Stimulated activated CD8-positive, alpha-beta memory T cell treated with anti-CD3 and anti-CD28 coated beads, Interleukin-15, amount 100 ng/mL, for 48 hours (primary cell): ENCODE measurements at regions not wholly inside any gene's neighbourhood (a gene's known extent, or its start where the extent isn't known, plus 50 kb on each side); places are given as distances from the start of the nearest gene placed in this dataset.

Source experiments
- DNase-seq, 2 donors: peaks; one replicate each; pipeline ENCODE4 v3.0.0-alpha.2; 2020; ENCODE audit warnings: low read depth in 2 of 2

- DNase-seq = no peak
Measured at GRCh38 chr6:141164042-141164743, 968.5 kb upstream of the GJE1 start.

DNA sequence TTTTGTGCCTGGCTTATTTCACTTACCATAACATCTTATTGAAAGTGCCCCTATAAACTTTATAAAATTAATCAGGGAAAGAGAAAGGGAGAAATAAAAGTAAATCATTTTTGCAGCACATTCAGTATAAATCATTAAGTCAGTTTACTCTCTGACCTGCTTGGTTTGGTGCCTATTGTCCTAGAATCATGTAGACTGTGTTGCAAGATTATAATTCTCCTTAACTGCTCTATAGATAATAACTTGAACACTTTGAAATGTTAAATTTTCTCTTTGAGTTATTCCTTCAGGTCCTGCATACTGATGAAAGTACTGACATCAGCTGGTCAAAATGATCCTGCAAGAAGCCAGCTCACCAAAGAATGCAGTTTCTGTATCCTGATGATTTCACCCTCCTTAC is 969.6 kb upstream of the GJE1 start:
- no peak for DNase-seq

- no peak for DNase-seq
Measured at GRCh38 chr6:141158740-141159139, 974.0 kb upstream of the GJE1 start.

GRCh38 chr6:141153563-141153962 is 979.2 kb upstream of the GJE1 start:
- DNase-seq = no peak

GRCh38 chr6:141152951-141153350 is 979.8 kb upstream of the GJE1 start:
- no peak for DNase-seq

- DNase-seq = no peak
Measured at GRCh38 chr6:141151710-141152417, 980.9 kb upstream of the GJE1 start.

DNA sequence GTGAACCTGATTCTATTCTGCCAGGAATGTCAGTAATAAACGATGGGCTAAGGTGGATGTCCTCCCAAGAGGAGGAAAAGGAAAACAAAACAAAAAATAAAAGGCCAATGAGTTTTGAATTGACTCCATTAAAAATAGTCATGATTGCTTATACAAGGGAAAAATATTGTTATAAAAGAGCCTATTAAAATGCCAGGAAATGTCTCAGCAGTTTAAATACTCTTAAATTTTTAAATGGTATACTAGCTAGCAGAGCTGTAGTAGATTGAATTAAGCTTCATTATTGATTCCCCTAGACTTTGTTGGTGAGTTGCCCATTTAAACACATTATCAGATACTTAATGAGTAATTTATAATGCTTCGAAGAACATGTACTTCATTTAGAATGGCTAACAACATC is 990.9 kb upstream of the GJE1 start:
- no peak for DNase-seq

DNA sequence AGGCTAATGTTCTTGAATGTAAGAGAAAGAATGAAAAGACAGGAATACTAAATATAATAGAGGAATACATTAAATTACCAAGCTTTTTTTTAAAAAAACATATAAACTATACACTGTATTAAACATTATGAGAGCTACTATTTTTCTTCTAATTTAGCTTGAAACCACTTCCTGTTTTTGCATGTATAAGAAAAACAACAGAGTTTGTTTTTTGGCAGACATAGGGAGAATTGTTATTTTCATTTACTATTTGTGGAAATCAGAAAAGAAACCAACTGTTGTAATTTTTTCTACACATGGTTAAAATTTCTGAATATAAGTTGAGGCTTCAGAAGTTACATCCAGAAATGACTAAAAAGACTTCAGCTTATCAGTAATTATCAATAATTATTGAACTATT is 991.8 kb upstream of the GJE1 start:
- DNase-seq = no peak

DNA sequence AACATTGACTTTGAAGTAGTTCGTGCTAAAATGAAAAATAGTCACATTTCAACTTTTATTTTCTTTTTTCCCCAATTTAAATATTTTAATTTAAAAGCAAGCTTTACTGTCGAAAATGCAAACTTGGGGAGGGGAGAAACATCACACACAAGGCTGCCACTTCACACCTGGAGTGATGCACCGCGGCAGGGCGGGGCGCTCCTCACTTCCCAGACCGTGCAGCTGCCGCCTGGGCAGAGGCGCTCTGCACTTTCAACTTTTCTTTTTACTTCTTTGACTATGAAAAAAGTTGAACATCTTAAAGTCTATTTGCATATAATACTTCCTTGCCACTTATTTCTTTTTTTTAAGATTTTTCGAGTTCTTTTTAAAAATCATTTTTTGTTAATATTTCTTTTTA is 993.3 kb upstream of the GJE1 start:
- DNase-seq = no peak

GRCh38 chr6:141134723-141135122 is 998.0 kb upstream of the GJE1 start:
- no peak for DNase-seq

- DNase-seq = no peak
Measured at GRCh38 chr6:141133836-141134235, 998.9 kb upstream of the GJE1 start.

GRCh38 chr6:141133346-141133745 is 999.4 kb upstream of the GJE1 start:
- no peak for DNase-seq

- no peak for DNase-seq
Measured at GRCh38 chr6:141131616-141132015, 1001.1 kb upstream of the GJE1 start.

DNA sequence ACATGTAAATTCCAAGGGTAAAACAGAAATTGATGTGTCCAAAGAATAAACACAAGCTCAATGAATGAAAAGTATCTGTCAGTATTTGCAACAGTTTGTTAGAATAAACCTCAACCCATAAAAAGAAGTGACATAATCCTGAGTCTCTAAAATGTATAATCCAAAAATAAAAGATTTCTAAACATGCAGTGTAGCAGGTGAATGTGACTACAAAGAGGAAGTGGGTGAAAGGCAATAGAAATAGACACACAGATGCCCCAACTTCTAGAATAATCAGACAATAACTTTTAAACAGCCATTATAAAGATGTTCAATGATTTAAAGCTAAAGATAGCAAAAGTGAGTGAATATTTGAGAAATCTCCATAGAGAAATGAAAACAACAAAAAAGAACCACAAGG is 1009.2 kb upstream of the GJE1 start:
- DNase-seq = no peak

DNA sequence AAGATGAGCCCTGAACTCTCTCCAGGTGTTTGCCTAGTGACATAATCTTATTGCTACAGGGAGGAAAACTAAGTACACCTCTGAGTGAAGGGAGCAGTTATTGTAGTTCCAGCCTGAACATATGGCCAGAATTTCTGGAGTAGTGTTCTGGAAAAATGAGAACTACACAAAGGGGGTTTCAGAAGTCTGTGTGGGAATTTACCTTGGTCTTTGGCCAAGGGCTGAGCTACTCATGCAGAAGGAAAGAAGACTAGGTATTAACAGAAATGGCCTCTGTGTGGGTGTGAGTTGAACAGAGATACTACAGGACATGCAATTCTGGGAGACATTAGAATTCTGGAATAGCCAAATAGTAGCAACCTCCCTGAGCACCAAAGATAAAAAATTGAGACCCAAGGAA is 1009.7 kb upstream of the GJE1 start:
- no peak for DNase-seq

- no peak for DNase-seq
Measured at GRCh38 chr6:141118991-141119390, 1013.7 kb upstream of the GJE1 start.

DNA sequence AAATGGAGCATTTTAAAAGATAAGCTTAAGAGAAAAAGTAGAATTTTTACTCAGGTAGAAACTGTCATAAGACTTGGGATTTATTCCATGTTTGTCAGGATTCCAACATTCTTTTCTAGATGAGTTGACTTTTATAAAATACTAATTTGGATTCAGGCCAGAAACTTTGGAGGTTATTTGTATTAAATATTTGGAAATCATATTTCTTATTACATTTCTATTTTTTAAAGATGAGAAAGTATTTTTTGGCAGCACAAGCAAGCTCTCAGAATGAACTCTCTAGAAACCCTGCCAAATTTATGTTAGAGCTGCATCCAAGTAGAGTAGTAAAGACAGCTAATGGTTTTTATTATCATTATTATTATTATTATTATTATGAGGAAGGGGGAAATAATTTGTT is 1014.9 kb upstream of the GJE1 start:
- no peak for DNase-seq

- no peak for DNase-seq
Measured at GRCh38 chr6:141110481-141110880, 1022.2 kb upstream of the GJE1 start.

- no peak for DNase-seq
Measured at GRCh38 chr6:141107591-141108160, 1025.0 kb upstream of the GJE1 start.

- no peak for DNase-seq
Measured at GRCh38 chr6:141105481-141105880, 1027.2 kb upstream of the GJE1 start.

DNA sequence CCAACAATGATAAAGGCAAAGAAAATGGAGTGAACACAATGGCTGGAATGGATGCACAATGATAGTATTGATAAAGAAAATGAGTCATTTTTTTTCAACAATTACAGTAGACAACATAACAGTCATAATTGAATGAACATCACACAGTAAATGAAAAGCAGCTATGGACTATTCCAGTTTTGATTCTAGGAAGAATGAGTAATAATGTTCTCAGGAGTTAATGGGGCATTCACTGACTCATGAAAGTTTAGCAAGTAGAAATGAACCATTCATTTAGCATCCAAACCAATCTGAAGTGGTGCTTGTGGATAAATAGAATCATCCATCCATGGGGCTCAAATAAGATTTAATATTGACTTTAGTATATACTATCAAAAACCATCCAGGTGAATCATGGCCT is 1029.5 kb upstream of the GJE1 start:
- no peak for DNase-seq

DNA sequence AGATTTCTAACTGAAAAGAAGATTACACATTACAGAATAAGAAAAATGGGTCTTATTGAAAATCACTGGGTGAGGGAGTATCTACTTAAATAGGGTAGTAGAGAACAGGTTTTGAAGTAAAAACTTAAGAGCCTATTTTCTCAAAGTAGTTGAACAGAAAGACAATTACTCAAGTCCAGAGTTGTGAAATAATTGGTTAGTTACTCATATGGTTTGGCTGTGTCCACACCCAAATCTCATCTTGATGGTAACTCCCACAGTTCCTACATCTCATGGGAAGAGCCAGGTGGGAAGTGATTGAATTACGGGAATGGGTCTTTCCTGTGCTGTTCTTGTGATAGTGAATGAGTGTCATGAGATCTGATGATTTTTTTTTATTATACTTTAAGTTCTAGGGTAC is 1035.3 kb upstream of the GJE1 start:
- no peak for DNase-seq

- DNase-seq = no peak
Measured at GRCh38 chr6:141095308-141095707, 1037.4 kb upstream of the GJE1 start.
